GM23248 (cell line): ENCODE measurements at regions not wholly inside any gene's neighbourhood (a gene's known extent, or its start where the extent isn't known, plus 50 kb on each side); places are given as distances from the start of the nearest gene placed in this dataset.

ENCODE experiments used
- DNase-seq: peaks from one replicate; pipeline ENCODE4 v3.0.0-alpha.2; 2015
- H2AFZ ChIP-seq: fragments of 200-600 bp; sonication (generic); 2 replicates; pipeline ENCODE4 v1.6.1; 2016; ENCODE audit warnings: antibody characterized with exemption
- H3F3A ChIP-seq: fragments of 200-600 bp; sonication (generic); 2 replicates; pipeline ENCODE4 v1.6.1; 2016; ENCODE audit warnings: mild to moderate bottlenecking, antibody characterized with exemption, mixed run types; ENCODE audit not compliant: insufficient read depth
- H3K27ac ChIP-seq: fragments of 200-600 bp; sonication (generic); 2 replicates; pipeline ENCODE4 v1.5.1; 2016; ENCODE audit warnings: mild to moderate bottlenecking
- H3K27me3 ChIP-seq: fragments of 200-600 bp; sonication (generic); replicated peaks from 2 replicates; pipeline ENCODE4 v1.6.1; 2016; ENCODE audit warnings: mild to moderate bottlenecking; ENCODE audit not compliant: insufficient read depth
- H3K36me3 ChIP-seq: fragments of 200-600 bp; sonication (generic); 2 replicates; pipeline ENCODE4 v1.6.1; 2016; ENCODE audit warnings: low read depth, mild to moderate bottlenecking
- H3K4me1 ChIP-seq: fragments of 200-600 bp; sonication (generic); 2 replicates; pipeline ENCODE4 v1.6.1; 2016; ENCODE audit warnings: mild to moderate bottlenecking; ENCODE audit not compliant: insufficient read depth
- H3K4me2 ChIP-seq: fragments of 200-600 bp; sonication (generic); one replicate; pipeline ENCODE4 v1.6.1; 2016; ENCODE audit warnings: mild to moderate bottlenecking; ENCODE audit not compliant: unreplicated experiment
- H3K4me3 ChIP-seq: fragments of 200-600 bp; sonication (generic); 2 replicates; pipeline ENCODE4 v1.5.1; 2016; ENCODE audit warnings: mild to moderate bottlenecking
- H3K79me2 ChIP-seq: fragments of 200-600 bp; sonication (generic); 2 replicates; pipeline ENCODE4 v1.6.1; 2016; ENCODE audit warnings: mild to moderate bottlenecking; ENCODE audit not compliant: insufficient read depth
- H3K9ac ChIP-seq: fragments of 200-600 bp; sonication (generic); 2 replicates; pipeline ENCODE4 v1.6.1; 2016; ENCODE audit warnings: mild to moderate bottlenecking
- H3K9me2 ChIP-seq: fragments of 200-600 bp; sonication (generic); 2 replicates; pipeline ENCODE4 v1.6.1; 2016; ENCODE audit warnings: mixed run types, mild to moderate bottlenecking, moderate library complexity; ENCODE audit not compliant: insufficient read depth
- H3K9me3 ChIP-seq: fragments of 200-600 bp; sonication (generic); one replicate; pipeline ENCODE4 v1.6.1; 2017; ENCODE audit warnings: low read depth
- H4K20me1 ChIP-seq: fragments of 200-600 bp; sonication (generic); 2 replicates; pipeline ENCODE4 v1.6.0; 2016; ENCODE audit not compliant: insufficient read depth
- EZH2 ChIP-seq: fragments of 200-600 bp; sonication (generic); IDR thresholded peaks from 2 replicates; pipeline ENCODE4 v1.6.1; 2018; ENCODE audit warnings: antibody characterized with exemption, mild to moderate bottlenecking; ENCODE audit not compliant: insufficient read depth, poor library complexity, severe bottlenecking
- EZH2phosphoT487 ChIP-seq: fragments of 200-600 bp; sonication (generic); IDR thresholded peaks from 2 replicates; pipeline ENCODE4 v1.6.1; 2018; ENCODE audit warnings: antibody characterized with exemption, moderate library complexity, mild to moderate bottlenecking, low read depth; ENCODE audit not compliant: insufficient read depth
- WGBS, 2 experiments: methylation state at CpG; one replicate each; pipeline ENCODE4 v1.1.6; 2015 to 2017; ENCODE audit warnings: low lambda C conversion rate in 2 of 2, low coverage in 1 of 2; ENCODE audit errors: missing lambda C conversion rate in 2 of 2; 5-methylcytosine and 5-hydroxymethylcytosine counted together
- in situ Hi-C: fragments of 300-500 bp; cut with MboI; formaldehyde crosslinking; loops from 2 replicates; pipeline ENCODE4 v1.15.0; 2020

DNA sequence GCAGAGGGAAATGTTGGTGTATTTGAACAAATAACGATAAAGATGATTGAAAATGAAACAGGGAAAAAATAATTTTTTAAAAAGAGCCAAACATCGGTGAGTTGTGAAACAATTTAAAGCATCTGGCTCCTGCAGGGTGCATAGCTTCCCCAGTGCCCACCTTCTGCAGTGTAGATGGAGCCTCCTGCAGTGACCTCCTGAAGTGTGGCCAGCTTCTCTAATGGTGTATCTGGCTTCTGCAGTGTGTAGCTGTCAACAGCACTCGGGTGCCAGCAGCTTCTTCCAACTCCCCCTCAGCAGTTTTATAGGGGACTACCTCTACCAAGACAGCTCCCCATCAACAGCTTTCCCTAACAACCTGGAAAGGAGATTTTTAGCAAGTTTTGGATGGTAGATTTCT is 279.4 kb upstream of the SEMA6A start:
- 48 to 50% methylated on average over 3 of the region's 3 CpGs for WGBS, 2 experiments
- Histone ChIP-seq H3K27me3 (no peaks in the 10 kb centered on the region), H3K4me2 (no peak overlapping the region), H3K4me1 (no peaks in the 10 kb centered on the region), H2AFZ (no peak overlapping the region), H3K4me3 (no peak overlapping the region), H3K36me3 (no peaks in the 10 kb centered on the region), H3K9me3 (no peaks in the 10 kb centered on the region), H4K20me1 (no peaks in the 10 kb centered on the region), H3K9me2 (no peaks in the 10 kb centered on the region), H3K79me2 (no peaks in the 10 kb centered on the region), H3K9ac (no peak overlapping the region), H3F3A (no peaks in the 10 kb centered on the region), H3K27ac (no peak overlapping the region)
- in situ Hi-C loops = no loop called here
- no peak for TF ChIP-seq EZH2
- TF ChIP-seq EZH2phosphoT487 = no peak
- DNase-seq = no peak

DNA sequence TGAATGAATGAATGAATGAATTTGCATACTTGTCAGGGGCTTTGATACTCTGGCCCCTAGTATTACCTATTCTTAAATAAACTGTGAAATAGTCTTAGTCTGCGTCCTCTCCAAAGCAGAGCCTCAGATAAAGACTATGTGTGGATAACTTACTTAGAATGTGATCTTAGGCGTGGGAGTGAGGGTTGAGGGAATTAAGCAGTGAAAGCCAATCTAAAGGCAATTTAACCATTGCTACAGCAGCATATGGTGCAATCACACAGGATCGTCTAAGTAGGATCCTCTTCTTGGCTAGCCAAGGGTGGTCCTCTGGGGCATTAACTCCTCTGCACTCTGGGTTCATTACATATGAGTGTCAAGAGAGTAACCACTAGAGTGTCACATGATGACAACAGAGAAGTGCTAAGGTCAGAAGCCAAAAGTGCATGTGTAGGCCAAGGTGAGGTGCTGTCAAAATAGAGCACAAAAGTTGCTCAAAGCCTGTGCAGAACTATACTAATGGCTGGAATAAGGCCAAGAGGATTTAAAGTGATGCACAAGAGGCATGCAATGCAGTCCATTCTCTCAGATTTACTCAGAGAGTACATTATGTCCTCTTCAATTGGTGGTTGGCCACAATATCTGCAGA is 274.4 kb upstream of the SEMA6A start:
- Histone ChIP-seq H3K4me3 (no peak overlapping the region), H2AFZ (no peak overlapping the region), H3K4me1 (no peaks in the 10 kb centered on the region), H4K20me1 (no peaks in the 10 kb centered on the region), H3K79me2 (no peaks in the 10 kb centered on the region), H3K4me2 (no peak overlapping the region), H3K9ac (no peak overlapping the region), H3K9me2 (no peaks in the 10 kb centered on the region), H3F3A (no peaks in the 10 kb centered on the region), H3K27me3 (no peaks in the 10 kb centered on the region), H3K9me3 (no peaks in the 10 kb centered on the region), H3K27ac (no peak overlapping the region), H3K36me3 (no peaks in the 10 kb centered on the region)
- DNase-seq = no peak
- TF ChIP-seq EZH2phosphoT487 = no peak
- TF ChIP-seq EZH2 = no peak
- 32 to 37% methylated on average over 3 of the region's 3 CpGs for WGBS, 2 experiments
- in situ Hi-C loops = no loop called here

DNA sequence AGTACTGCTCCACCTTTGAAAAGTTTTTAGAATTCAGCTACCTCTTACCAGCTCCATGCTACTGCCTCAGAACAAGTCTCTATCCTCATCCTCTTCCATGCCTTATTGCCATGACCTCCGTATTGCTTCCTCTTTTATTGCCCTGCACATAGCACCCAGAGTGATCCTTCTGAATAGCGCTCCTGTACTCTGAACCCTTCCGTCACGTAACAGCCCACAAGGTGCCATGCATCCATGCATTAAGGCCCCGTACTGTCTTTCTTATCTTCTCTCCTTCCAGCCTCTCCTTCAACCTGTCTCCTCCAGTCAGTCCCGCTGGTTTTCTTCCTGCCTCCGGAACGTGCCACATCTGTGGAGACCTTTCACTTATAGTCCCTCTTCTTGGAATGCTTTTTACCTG is 273.3 kb upstream of the SEMA6A start:
- DNase-seq = no peak

DNA sequence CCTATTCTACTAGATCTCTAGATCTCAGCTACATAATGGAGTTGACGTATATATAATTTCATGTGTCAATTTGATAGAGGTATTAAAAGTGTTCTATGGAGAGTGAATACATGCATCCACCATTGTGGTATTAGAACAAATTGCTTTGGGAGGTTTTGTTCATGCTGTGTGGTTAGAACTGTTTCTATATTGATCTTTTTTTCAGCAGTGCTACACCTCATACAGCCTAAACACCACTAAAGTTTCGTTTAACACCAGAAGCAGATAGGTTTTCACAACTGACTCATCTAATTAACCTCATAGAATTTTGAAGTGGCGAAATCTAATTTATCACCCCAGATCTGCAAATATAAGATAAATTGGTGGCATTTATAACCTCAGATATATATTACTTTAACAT is 269.4 kb upstream of the SEMA6A start:
- Histone ChIP-seq H3K27ac (no peak overlapping the region), H3K9ac (no peak overlapping the region), H3K4me1 (no peaks in the 10 kb centered on the region), H3F3A (no peaks in the 10 kb centered on the region), H3K36me3 (no peaks in the 10 kb centered on the region), H3K79me2 (no peaks in the 10 kb centered on the region), H3K9me2 (no peaks in the 10 kb centered on the region), H2AFZ (no peak overlapping the region), H3K27me3 (no peaks in the 10 kb centered on the region), H3K9me3 (no peaks in the 10 kb centered on the region), H4K20me1 (no peaks in the 10 kb centered on the region), H3K4me2 (no peak overlapping the region), H3K4me3 (no peak overlapping the region)
- no peak for DNase-seq
- 37 to 47% methylated on average over 3 of the region's 3 CpGs for WGBS, 2 experiments
- in situ Hi-C loops = no loop called here
- TF ChIP-seq EZH2phosphoT487 = no peak

More for the DNA sequence above, 273.3 kb upstream of the SEMA6A start:
- no peaks in the 10 kb centered on the region for H4K20me1 ChIP-seq
- H3K4me2 ChIP-seq = no peak overlapping the region
- no peak overlapping the region for H2AFZ ChIP-seq
- H3K36me3 ChIP-seq = no peaks in the 10 kb centered on the region
- TF ChIP-seq EZH2phosphoT487 (no peak), EZH2 (no peak)
- H3K9me2 ChIP-seq = no peaks in the 10 kb centered on the region
- no peaks in the 10 kb centered on the region for H3K79me2 ChIP-seq
- no peaks in the 10 kb centered on the region for H3K27me3 ChIP-seq
- H3K4me1 ChIP-seq = no peaks in the 10 kb centered on the region
- H3K27ac ChIP-seq = no peak overlapping the region
- no peaks in the 10 kb centered on the region for H3K9me3 ChIP-seq
- in situ Hi-C loops = no loop called here
- no peak overlapping the region for H3K4me3 ChIP-seq
- 48 to 53% methylated on average over 8 of the region's 8 CpGs for WGBS, 2 experiments
- H3F3A ChIP-seq = no peaks in the 10 kb centered on the region
- no peak overlapping the region for H3K9ac ChIP-seq

DNA sequence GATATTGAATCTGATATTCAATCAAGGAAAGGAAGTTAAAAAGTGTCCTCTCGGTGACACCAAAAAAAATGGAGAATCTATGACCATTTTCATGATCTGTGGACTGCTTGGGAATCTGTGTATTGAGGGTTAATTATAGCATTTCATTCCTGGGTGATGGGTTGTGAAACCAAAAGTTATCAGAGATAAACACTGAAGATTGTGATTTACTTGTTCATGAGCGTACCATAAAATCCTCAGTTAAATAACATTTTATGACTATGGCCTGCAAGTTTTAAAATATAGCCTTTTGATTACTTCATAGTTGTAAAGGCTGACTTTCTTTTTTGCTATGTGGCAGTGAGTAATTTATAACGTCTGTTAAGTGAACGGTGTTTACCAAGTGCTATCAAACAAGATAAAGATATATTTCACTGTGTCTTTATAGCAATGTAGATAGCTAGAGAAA is 267.9 kb upstream of the SEMA6A start:
- H3K79me2 ChIP-seq = no peaks in the 10 kb centered on the region
- DNase-seq = no peak
- no peak overlapping the region for H3K4me3 ChIP-seq
- in situ Hi-C loops = no loop called here
- no peaks in the 10 kb centered on the region for H3K9me2 ChIP-seq
- TF ChIP-seq EZH2phosphoT487 (no peak), EZH2 (no peak)
- H3K9me3 ChIP-seq = no peaks in the 10 kb centered on the region
- H3K36me3 ChIP-seq = no peaks in the 10 kb centered on the region
- H3K9ac ChIP-seq = no peak overlapping the region
- no peaks in the 10 kb centered on the region for H3K4me1 ChIP-seq
- H4K20me1 ChIP-seq = no peaks in the 10 kb centered on the region
- 43 to 52% methylated on average over 4 of the region's 4 CpGs for WGBS, 2 experiments
- no peak overlapping the region for H2AFZ ChIP-seq
- no peak overlapping the region for H3K27ac ChIP-seq
- no peaks in the 10 kb centered on the region for H3F3A ChIP-seq
- H3K4me2 ChIP-seq = no peak overlapping the region
- no peaks in the 10 kb centered on the region for H3K27me3 ChIP-seq
